ENCODE measurements at regions not wholly inside any gene's neighbourhood (a gene's known extent, or its start where the extent isn't known, plus 50 kb on each side); places are given as distances from the start of the nearest gene placed in this dataset.

DNA sequence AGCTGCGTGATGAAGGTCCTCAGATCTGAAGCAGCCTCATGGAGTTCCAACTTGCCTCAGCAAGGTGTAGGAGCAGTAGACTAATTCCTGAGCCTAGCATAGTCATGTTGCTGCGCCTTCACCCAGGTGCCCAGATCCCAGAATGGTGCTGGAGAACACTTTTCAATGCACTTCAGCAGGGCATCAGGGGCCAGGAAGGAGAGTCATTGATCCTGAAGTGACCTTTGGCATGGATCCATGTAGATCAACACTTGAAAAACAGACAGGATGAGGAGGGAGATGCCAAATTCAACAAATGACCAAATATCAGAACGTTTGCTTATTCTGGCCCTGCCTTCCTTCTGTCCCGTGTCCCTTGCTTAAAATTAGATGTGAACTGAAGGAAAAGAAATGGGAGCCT lies 91.9 kb downstream of the LEPR start:
- Histone ChIP-seq H3K27me3 (ENCODE audit: control insufficient read depth, insufficient read depth, low read length) (no peaks in the 10 kb centered on the region), H3K4me3 (ENCODE audit: insufficient read depth, low read depth, low read length) (no peak overlapping the region), H3K36me3 (replicated peaks; ENCODE audit: control insufficient read depth, insufficient read depth, low read length) (no peaks in the 10 kb centered on the region)
- no peak for DNase-seq

DNA sequence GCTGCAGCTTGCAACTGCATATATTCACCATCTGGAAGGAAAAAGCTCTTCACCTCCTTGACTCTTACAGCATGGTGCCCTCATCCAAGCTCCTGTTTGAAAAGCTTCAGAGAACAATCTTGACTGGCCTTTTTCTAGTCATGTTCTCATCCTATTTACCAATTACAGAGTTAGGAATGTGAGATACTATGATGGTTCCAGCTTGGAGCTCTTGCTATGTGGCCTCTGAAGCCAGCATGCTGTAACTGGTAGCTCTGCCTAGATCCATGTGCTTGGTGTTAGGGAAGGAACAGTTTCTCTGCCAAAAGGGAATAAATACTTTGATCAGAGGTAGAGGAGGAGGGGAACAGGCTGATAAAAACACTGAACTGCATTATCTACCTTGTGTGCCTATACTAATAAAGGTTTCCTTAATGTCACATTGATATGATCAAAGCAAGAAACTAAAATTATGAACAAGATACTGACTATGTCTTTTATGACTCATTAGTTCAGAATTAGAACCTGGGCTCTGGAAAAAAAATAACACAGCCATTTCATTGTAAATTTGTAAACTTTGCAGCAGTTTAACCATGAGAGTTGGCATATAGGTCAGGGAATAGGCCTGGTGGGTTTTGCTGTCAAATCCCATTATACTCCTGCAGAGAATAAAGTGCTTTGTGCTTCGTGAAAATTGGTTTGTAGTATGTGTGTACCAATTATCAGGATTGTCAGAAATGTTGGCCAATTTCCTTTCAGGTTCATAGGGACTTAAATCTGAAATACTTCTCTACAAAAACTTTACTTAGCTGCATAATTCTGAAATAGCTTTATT lies 92.7 kb downstream of the LEPR start:
- no peak for DNase-seq
- no peaks in the 10 kb centered on the region for H3K36me3 ChIP-seq (replicated peaks; ENCODE audit: control insufficient read depth, insufficient read depth, low read length)
- no peaks in the 10 kb centered on the region for H3K27me3 ChIP-seq (ENCODE audit: control insufficient read depth, insufficient read depth, low read length)
- H3K4me3 ChIP-seq (ENCODE audit: insufficient read depth, low read depth, low read length): no peak overlapping the region

DNA sequence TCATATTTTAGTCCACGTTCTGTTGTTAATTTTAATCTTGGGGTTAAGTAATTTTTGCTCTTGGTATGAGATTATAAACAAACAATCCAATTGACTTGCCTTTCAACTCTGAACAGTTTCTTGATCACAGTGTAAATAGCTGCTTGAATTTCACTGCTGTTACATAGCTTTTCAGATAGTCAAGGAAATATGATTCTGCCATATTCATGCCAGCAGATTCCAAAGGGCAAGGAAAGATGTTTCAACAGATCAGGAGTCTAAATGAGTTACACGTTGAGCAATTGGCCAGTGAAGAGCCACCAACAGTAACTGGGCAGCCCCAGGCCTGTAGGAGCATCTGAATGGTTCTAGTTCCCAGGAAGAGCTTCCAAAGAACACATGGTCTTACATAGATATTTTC lies 93.6 kb downstream of the LEPR start:
- Histone ChIP-seq H3K4me3 (ENCODE audit: insufficient read depth, low read depth, low read length) (no peak overlapping the region), H3K36me3 (replicated peaks; ENCODE audit: control insufficient read depth, insufficient read depth, low read length) (no peaks in the 10 kb centered on the region), H3K27me3 (ENCODE audit: control insufficient read depth, insufficient read depth, low read length) (no peaks in the 10 kb centered on the region)
- DNase-seq: no peak

DNA sequence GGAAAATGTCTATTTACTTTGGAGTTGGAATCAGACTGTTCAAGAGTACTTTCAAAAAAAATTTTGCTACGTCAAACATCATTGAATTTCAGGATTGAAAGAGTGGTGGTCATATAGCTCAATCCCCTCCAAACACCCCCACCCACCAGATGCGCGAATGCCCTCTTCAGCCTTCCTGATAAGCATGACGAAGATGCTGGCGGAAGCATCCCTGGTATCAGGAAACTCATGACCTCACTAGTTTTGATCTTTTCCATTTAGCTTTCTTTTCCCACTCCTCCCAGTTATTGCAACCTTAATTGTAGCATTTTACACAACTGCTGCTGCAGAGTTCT lies 104.4 kb downstream of the LEPR start:
- Histone ChIP-seq H3K36me3 (replicated peaks; ENCODE audit: control insufficient read depth, insufficient read depth, low read length) (no peaks in the 10 kb centered on the region), H3K4me3 (ENCODE audit: insufficient read depth, low read depth, low read length) (peak overlapping the region; percentile 56; the same call in 1 of the 2 replicates), H3K27me3 (ENCODE audit: control insufficient read depth, insufficient read depth, low read length) (peaks cover 40% of the 10 kb centered on the region)
- DNase-seq: no peak

DNA sequence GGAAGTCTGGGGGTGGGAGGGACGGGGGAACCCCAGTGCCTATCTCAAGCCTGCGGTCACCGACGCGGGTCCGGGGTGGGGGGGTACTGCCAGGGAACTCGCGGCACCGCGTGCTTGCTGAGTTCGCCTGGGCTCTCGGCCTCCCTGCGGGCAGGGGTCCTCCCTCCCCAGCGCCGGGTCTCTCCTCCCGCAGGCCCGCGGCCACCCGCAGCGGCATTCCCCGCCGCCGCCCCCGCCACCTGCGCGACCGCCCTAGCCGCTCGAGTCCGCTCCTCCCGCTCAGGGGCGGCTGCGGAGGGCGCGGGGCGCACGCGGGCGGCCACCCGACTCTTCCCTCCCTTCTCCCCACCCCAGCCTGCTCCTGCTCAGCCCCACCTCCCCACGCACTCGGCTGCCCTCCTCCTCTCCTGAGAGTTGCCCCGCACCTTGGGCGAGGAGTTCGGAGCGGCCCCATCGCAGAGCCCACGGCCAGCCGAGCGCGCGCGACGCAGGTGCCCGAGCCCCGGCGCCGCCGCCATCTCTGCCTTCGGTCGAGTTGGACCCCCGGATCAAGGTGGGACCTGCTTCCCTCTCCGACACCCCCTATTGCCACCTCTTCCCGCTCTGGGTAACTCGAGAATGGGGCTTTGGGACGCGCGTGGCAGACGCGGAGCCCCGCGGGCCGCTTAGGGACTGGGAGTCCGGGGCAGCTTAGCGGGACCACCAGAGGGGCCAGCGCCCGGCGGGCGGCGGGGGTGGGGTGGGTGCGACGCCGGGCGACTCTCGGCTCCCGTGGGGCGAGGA lies 105.0 kb downstream of the LEPR start:
- Histone ChIP-seq H3K4me3 (ENCODE audit: insufficient read depth, low read depth, low read length) (peak overlapping the region; percentile 56), H3K27me3 (ENCODE audit: control insufficient read depth, insufficient read depth, low read length) (peaks cover 40% of the 10 kb centered on the region), H3K36me3 (replicated peaks; ENCODE audit: control insufficient read depth, insufficient read depth, low read length) (no peaks in the 10 kb centered on the region)
- DNase-seq: peak; percentile 78

DNA sequence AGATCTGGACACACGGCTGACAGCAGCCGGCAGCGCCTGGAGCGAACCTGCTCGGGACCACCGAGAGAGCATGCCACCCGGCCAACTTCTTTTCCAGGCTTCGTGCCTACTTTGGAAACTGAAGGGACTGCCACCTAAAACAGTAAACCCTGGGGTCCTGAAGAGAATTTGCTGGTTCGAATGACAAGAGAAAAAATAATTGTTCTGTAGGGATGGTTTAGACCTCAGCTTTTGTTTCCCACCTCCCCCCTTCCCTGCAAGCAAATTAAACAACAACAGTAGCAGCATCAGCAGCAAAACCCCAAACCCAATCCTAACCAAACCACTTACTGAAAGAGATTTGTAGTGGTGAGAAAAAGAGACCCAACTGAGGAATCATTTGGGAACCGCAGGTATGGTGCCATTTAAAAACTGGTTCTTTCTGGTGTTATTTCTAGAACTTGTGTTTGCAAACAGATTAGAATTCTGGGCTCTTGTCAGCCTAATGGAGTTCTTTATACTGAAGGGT lies 105.6 kb downstream of the LEPR start:
- no peak for DNase-seq
- peak overlapping the region; percentile 56 for H3K4me3 ChIP-seq (ENCODE audit: insufficient read depth, low read depth, low read length)
- no peaks in the 10 kb centered on the region for H3K36me3 ChIP-seq (replicated peaks; ENCODE audit: control insufficient read depth, insufficient read depth, low read length)
- H3K27me3 ChIP-seq (ENCODE audit: control insufficient read depth, insufficient read depth, low read length): peaks cover 40% of the 10 kb centered on the region

DNA sequence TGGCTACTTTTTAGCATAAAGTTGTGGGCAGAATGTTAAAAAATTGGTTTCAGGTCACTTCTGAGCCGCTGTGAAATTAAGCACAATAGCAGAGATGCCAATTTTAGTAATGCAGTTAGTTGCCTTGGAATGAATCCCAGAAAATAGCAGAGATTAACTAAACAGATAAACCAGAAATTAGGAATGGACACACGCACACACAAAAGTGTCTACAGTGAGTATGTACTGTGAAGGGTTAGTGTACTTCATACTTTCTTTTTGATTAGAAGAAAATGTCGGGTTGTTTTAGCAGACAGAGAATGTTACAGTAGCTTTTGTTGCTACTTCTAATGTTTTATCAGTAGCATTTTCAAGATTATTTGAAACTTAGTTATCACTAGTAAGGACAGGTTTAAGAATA lies 106.7 kb downstream of the LEPR start:
- no peak for DNase-seq
- Histone ChIP-seq H3K27me3 (ENCODE audit: control insufficient read depth, insufficient read depth, low read length) (peaks cover 40% of the 10 kb centered on the region), H3K36me3 (replicated peaks; ENCODE audit: control insufficient read depth, insufficient read depth, low read length) (no peaks in the 10 kb centered on the region), H3K4me3 (ENCODE audit: insufficient read depth, low read depth, low read length) (no peak overlapping the region)

DNA sequence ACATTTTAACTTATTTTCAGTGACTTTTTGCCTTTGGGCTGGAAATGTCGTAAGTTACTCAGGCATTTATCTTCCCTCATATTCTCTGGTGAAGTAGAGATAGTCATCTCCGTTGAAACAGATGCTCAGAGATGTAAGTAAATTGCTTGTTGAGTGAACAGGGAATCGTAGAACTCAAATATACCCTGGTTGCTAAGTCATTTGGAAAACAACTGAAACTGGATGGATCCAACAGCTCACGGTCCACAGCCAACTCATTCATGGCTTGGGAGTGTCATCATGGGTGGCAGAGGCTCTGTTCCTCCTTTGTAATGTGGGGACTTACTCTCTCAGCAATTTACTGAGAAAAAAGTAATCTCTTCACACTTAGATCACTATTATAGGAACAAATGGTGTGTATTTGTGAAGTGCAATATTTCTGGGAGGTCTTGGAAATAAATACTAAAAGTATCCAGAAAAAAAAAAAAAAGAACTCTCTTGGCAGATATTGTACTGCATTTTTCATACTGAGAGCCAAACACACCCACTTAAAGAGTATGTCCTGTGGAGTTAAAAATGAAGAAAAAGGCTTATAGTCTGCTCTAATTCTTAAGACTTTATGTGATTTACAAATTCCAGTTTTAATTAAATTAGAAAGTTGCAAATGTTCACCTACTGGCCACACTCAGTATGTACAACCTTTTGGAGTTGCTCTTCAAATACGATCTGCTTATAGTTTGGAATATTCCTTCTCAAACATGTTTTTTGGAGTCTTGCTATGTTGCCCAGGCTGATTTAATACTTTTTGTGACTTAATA lies 107.4 kb downstream of the LEPR start:
- H3K4me3 ChIP-seq (ENCODE audit: insufficient read depth, low read depth, low read length): no peak overlapping the region
- DNase-seq: no peak
- no peaks in the 10 kb centered on the region for H3K36me3 ChIP-seq (replicated peaks; ENCODE audit: control insufficient read depth, insufficient read depth, low read length)
- H3K27me3 ChIP-seq (ENCODE audit: control insufficient read depth, insufficient read depth, low read length): peaks cover 40% of the 10 kb centered on the region

DNA sequence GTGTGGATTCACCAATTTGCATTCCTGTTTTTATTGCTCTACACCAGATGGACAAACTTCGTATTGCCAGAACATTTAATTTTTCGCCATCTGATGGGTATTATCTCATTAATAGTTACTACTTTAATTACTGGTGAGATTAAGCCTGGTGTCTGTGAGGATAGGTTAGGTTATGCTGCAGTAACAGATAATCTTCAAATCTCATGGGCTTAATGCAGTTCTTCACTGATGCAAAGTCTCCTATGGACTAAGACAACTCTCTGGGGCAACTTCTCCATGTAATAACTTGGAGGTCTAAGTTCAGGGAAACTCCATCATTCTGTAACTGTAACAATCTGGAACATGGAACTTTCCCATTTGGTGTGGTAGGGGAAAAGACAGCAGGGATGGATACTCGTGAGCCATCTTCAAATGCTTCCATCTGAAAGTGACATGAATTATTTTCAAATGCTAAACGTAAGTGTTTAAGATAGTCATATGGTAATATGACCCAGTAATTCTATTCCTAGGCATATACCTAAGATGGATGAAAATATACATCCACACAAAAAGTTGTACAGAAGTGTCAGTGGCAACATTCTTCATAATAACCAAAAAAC lies 111.6 kb downstream of the LEPR start:
- DNase-seq: no peak
- Histone ChIP-seq H3K36me3 (replicated peaks; ENCODE audit: control insufficient read depth, insufficient read depth, low read length) (no peaks in the 10 kb centered on the region), H3K4me3 (ENCODE audit: insufficient read depth, low read depth, low read length) (no peak overlapping the region), H3K27me3 (ENCODE audit: control insufficient read depth, insufficient read depth, low read length) (peaks cover 6% of the 10 kb centered on the region)

DNA sequence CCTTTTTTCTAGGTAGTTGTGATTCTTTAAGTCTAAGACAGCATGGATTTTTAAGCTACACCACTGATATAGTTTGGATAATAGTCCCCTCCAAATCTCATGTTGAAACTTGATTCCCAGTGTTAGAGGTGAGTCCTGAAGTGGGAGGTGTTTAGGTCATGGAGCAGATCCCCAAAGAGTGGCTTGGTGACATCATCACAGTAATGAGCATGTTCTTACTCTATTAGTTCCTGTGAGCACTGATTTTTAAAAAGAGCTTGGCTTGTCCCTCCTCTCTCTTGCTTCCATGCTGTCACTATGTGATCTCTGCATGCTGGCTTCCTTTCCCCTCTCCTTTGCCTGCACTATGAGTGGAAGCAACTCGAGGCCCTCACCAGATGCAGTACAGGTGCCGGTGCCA lies 115.5 kb downstream of the LEPR start:
- Histone ChIP-seq H3K36me3 (replicated peaks; ENCODE audit: control insufficient read depth, insufficient read depth, low read length) (no peaks in the 10 kb centered on the region), H3K4me3 (ENCODE audit: insufficient read depth, low read depth, low read length) (no peak overlapping the region), H3K27me3 (ENCODE audit: control insufficient read depth, insufficient read depth, low read length) (no peaks in the 10 kb centered on the region)
- DNase-seq: no peak

DNA sequence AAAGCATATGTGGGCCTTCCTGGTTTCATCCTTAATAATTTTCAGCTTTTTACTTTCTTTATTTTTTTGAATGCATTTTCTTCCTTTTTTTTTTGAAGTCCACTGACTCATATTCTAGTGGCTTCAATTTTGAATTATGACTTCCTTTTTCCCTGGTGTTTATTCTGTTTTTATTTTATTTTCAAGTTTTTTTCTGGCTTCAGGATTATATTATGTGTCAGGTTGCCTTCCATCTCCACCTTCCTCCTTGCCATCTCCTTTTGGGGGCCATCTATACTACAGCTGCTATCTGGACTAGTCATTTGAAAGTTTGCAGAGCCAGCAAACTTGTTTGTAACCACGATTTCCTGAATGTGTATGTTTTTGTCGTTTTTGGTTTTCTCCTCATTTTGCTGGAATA lies 117.6 kb downstream of the LEPR start:
- no peaks in the 10 kb centered on the region for H3K36me3 ChIP-seq (replicated peaks; ENCODE audit: control insufficient read depth, insufficient read depth, low read length)
- no peaks in the 10 kb centered on the region for H3K27me3 ChIP-seq (ENCODE audit: control insufficient read depth, insufficient read depth, low read length)
- DNase-seq: no peak
- no peak overlapping the region for H3K4me3 ChIP-seq (ENCODE audit: insufficient read depth, low read depth, low read length)

DNA sequence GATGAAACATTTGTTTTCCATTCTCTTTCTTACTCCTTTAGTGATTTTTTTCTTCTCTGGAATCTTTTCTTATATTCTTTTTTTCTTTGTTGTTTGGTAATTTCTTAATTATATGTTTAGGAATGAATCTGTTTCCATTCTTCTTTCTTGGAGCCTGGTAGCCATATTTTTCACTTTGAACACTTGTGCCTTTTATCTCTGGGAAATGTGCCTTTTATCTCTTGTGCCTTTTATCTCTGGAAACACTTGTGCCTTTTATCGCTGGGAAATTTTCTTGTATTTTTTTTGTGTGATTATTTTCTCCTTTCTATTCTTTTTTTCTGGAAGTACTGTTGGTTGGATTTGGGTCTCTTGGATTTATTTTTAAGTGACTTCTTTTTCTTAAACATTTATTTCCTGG lies 118.2 kb downstream of the LEPR start:
- Histone ChIP-seq H3K4me3 (ENCODE audit: insufficient read depth, low read depth, low read length) (no peak overlapping the region), H3K27me3 (ENCODE audit: control insufficient read depth, insufficient read depth, low read length) (no peaks in the 10 kb centered on the region), H3K36me3 (replicated peaks; ENCODE audit: control insufficient read depth, insufficient read depth, low read length) (no peaks in the 10 kb centered on the region)
- DNase-seq: no peak

DNA sequence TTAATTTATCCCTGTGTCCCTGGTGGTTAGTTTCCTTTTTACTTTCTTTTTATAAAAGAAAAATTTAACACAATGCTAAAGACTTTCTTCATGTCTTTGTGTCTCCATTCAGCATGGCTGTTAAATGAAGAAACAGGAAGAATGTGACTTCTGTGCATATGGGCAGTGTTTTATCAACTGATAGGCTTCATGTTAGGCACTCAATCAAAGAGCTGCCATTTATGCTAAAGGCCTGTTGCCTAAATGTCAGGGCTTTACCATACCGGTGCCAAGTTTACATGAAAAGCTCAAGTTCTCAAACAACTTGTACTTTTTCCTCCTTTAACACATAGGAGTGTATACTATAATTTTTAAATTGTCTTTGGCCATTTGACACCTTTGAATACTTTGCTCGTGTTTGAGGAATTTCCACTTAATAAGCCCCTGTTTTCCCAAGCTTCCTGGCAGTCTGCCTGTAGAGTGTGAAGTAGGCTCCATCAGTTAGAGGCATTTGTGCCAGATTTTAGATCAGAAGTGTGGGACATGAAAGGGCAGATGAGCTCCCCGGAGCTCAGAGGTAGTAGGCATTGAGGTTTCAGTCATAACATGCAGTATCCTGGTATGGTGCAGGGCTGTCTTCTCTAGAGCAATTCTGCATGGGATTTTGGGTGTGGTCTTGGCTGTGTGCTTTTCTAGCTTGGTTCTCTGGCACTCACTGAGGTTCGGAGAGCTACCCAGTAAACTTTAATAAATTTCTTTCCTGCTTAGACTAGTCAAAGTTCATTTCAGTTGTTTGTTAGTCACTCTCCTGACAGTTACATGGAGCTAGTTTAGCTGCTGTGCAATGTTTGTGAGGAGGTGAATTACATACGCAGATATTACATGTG lies 119.0 kb downstream of the LEPR start:
- no peak for DNase-seq
- no peak overlapping the region for H3K4me3 ChIP-seq (ENCODE audit: insufficient read depth, low read depth, low read length)
- H3K27me3 ChIP-seq (ENCODE audit: control insufficient read depth, insufficient read depth, low read length): no peaks in the 10 kb centered on the region
- H3K36me3 ChIP-seq (replicated peaks; ENCODE audit: control insufficient read depth, insufficient read depth, low read length): no peaks in the 10 kb centered on the region

DNA sequence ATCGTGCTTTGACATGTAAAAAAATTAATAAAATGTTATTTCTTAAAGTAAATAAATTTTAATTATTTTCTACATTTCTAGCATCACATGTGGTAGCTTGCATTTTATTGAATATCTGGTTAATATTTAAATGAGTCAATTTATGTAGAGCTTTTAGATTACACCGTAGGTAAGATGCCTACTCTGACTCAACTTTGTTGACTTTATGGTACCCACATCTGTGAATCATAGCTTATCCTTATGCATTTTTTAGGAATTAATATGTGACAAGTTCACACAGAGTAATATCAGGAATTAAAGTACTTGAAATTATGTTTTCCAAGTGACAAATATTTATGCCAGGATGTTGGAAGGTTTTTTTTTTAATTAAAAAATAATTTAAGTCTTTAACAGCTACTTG lies 120.7 kb downstream of the LEPR start:
- Histone ChIP-seq H3K36me3 (replicated peaks; ENCODE audit: control insufficient read depth, insufficient read depth, low read length) (no peaks in the 10 kb centered on the region), H3K4me3 (ENCODE audit: insufficient read depth, low read depth, low read length) (no peak overlapping the region), H3K27me3 (ENCODE audit: control insufficient read depth, insufficient read depth, low read length) (no peaks in the 10 kb centered on the region)
- DNase-seq: no peak

All from H7 (cell line).